ENCODE measurements at regions not wholly inside any gene's neighbourhood (a gene's known extent, or its start where the extent isn't known, plus 50 kb on each side); places are given as distances from the start of the nearest gene placed in this dataset.

DNA sequence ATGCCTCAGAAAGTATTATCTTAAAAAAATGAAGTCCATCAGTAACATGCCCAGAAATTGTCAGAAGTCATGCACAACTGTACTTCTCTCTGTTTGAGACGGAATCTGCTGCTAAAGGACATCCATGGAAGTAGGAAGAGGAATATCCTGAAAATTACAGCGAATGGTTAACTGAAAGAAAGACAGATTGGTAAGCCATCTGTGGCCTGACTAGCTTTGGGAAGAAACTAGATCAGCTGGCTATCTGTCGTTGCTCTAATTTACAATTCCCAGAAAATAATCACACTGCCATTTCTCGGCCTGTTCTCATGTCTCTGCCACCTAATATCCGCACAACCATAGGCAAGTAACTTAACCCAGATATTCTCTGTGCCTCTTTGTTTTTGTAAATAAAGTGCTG, 496.5 kb downstream of the PCDH19 start (continued):
- no peak for TF ChIP-seq CHD1 (IDR thresholded peaks at IDR 0.05; ENCODE audit: low read depth, low read length)
- TF ChIP-seq HDAC2 (IDR thresholded peaks at IDR 0.05; ENCODE audit: borderline replicate concordance in 1 of 2, low read depth in 2 of 2, low read length in 2 of 2), result no peak
- TF ChIP-seq, protein P1, sequence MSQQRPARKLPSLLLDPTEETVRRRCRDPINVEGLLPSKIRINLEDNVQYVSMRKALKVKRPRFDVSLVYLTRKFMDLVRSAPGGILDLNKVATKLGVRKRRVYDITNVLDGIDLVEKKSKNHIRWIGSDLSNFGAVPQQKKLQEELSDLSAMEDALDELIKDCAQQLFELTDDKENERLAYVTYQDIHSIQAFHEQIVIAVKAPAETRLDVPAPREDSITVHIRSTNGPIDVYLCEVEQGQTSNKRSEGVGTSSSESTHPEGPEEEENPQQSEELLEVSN (IDR thresholded peaks at IDR 0.05), result no peak
- TF ChIP-seq YY1 (IDR thresholded peaks at IDR 0.05; ENCODE audit: low read depth, low read length), result no peak

Data from H1 (cell line).